Testis (tissue), 2 donors: ENCODE measurements at regions not wholly inside any gene's neighbourhood (a gene's known extent, or its start where the extent isn't known, plus 50 kb on each side); places are given as distances from the start of the nearest gene placed in this dataset.

ENCODE experiments used
- CTCF ChIP-seq, 3 experiments: fragments of 450-650 bp in 2 of 3; fragments of 200-600 bp in 1 of 3; sonication (generic) in 1 of 3; IDR thresholded peaks; one replicate each; pipeline ENCODE4 v1.5.1; 2016 to 2019; ENCODE audit warnings: antibody characterized with exemption in 3 of 3, mild to moderate bottlenecking in 2 of 3, moderate library complexity in 1 of 3
- POLR2A ChIP-seq: fragments of 450-650 bp; IDR thresholded peaks from one replicate; pipeline ENCODE4 v1.6.1; 2017; ENCODE audit warnings: antibody characterized with exemption, mild to moderate bottlenecking, moderate library complexity

DNA sequence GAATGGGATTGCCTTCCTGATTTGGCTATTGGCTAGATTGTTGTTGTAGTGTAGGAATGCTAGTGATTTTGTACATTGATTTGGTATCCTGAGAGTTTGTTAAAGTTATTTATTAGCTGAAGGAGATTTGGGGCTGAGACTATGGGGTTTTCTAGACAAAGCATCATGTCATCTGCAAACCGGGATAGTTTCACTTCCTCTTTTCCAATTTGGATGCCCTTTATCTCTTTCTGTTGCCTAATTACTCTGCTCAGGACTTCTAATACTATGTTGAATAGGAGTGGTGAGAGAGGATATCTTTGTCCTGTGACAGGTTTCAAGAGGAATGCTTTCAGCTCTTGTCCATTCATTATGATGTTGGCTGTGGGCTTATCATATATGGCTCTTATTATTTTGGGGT lies 265.7 kb upstream of the MGAT4C start:
- TF ChIP-seq CTCF (IDR thresholded peaks at IDR 0.05) (no peak), POLR2A (no peak)
